HepG2 (cell line): ENCODE measurements at regions not wholly inside any gene's neighbourhood (a gene's known extent, or its start where the extent isn't known, plus 50 kb on each side); places are given as distances from the start of the nearest gene placed in this dataset.

ENCODE experiments used
- ATAC-seq: fragments of 200-7000 bp; cut with Tn5 transposase; 3 replicates; pipeline ENCODE4 v1.9.1; 2020; ENCODE audit warnings: mild to moderate bottlenecking, moderate library complexity
- BruUV-seq: library from RNA; stranded (reverse); fragments of 400-500 nt; replicated peaks from 2 replicates; lab custom pipeline; 2021; lab: Mats Ljungman, UMichigan
- CTCF ChIA-PET: fragments of 300-600 bp; formaldehyde crosslinking; extraction: SDS; loops from one replicate; lab custom pipeline; 2021; ENCODE audit warnings: low total read pairs, inconsistent platforms, low intra/inter-chr PET ratio; lab: Yijun Ruan, JAX
- POLR2A ChIA-PET: fragments of 350-600 bp; sonication (Branson Sonifier 250); formaldehyde crosslinking; loops from one replicate; lab custom pipeline; 2020; ENCODE audit warnings: antibody characterized with exemption, inconsistent platforms; lab: Yijun Ruan, JAX
- DNase-seq: peaks from one replicate; pipeline ENCODE4 v3.0.0-alpha.2; 2015; ENCODE audit warnings: low spot score
- FAIRE-seq: peaks from 3 replicates; lab custom pipeline; 2011; peaks lifted over from hg19 to GRCh38; lab: Jason Lieb, UNC
- H2AFZ ChIP-seq: one replicate; pipeline ENCODE4 v1.6.1; 2011; ENCODE audit warnings: low read length, inconsistent platforms
- H3K27ac ChIP-seq: fragments of 300-600 bp; 3 replicates; pipeline ENCODE4 v1.8.0; 2011; ENCODE audit warnings: mixed run types, mild to moderate bottlenecking, mixed read lengths, low read length, inconsistent platforms; ENCODE audit not compliant: insufficient read depth; ENCODE audit errors: extremely low read length
- H3K27me3 ChIP-seq, 2 experiments: fragments of 200-600 bp in 1 of 2; 2 replicates in 1 of 2; 3 replicates in 1 of 2; pipeline versions ENCODE4 v1.6.0 to v1.8.0; 2011; ENCODE audit warnings: low read length in 2 of 2, mild to moderate bottlenecking in 2 of 2, moderate library complexity in 2 of 2, inconsistent platforms in 1 of 2; ENCODE audit not compliant: insufficient read depth in 2 of 2, control insufficient read depth in 1 of 2
- H3K36me3 ChIP-seq, 2 experiments: fragments of 200-600 bp in 1 of 2; replicated peaks in 1 of 2; 2 replicates in 1 of 2; 3 replicates in 1 of 2; pipeline versions ENCODE4 v1.5.1 to v1.8.0; 2011; ENCODE audit warnings: low read length in 2 of 2, inconsistent platforms in 1 of 2; ENCODE audit not compliant: insufficient read depth in 2 of 2, control insufficient read depth in 1 of 2
- H3K4me1 ChIP-seq: 2 replicates; pipeline ENCODE4 v1.5.1; 2012; ENCODE audit warnings: low read length, inconsistent platforms; ENCODE audit not compliant: insufficient read depth
- H3K4me2 ChIP-seq: 2 replicates; pipeline ENCODE4 v1.6.0; 2011; ENCODE audit warnings: low read depth, low read length, inconsistent platforms
- H3K4me3 ChIP-seq, 3 experiments: fragments of 200-600 bp in 1 of 3; sonication (generic), shearing (Covaris generic) in 1 of 3; replicated peaks in 1 of 3; 2 replicates each; pipeline ENCODE4 v1.5.1; 2011 to 2016; ENCODE audit warnings: low read length in 3 of 3, inconsistent platforms in 2 of 3, low read depth in 2 of 3, mild to moderate bottlenecking in 2 of 3, control low read depth in 1 of 3, mixed read lengths in 1 of 3; ENCODE audit not compliant: insufficient read depth in 1 of 3
- H3K79me2 ChIP-seq: one replicate; pipeline ENCODE4 v1.6.1; 2011; ENCODE audit warnings: low read length, inconsistent platforms; ENCODE audit not compliant: insufficient read depth
- H3K9ac ChIP-seq: 2 replicates; pipeline ENCODE4 v1.6.0; 2011; ENCODE audit warnings: mild to moderate bottlenecking, low read depth, low read length, inconsistent platforms; ENCODE audit not compliant: insufficient read depth
- H3K9me3 ChIP-seq: 2 replicates; pipeline ENCODE4 v1.5.1; 2012; ENCODE audit warnings: mild to moderate bottlenecking, low read length
- H4K20me1 ChIP-seq: 2 replicates; pipeline ENCODE4 v1.6.0; 2011; ENCODE audit warnings: inconsistent platforms, mild to moderate bottlenecking, low read length, moderate library complexity; ENCODE audit not compliant: insufficient read depth
- ATAD3A ChIP-seq: sonication (generic); formaldehyde crosslinking; IDR thresholded peaks from 2 replicates; pipeline ENCODE4 v1.4.0; 2020; ENCODE audit warnings: missing genetic modification reagents
- ATF7-NPFF ChIP-seq: sonication (generic); formaldehyde crosslinking; IDR thresholded peaks from 2 replicates; pipeline ENCODE4 v1.8.1; 2023; ENCODE audit warnings: mild to moderate bottlenecking, low read depth, missing genetic modification reagents, moderate library complexity
- ATRX ChIP-seq: sonication (generic); formaldehyde crosslinking; IDR thresholded peaks from 2 replicates; pipeline ENCODE4 v1.4.0; 2020; ENCODE audit warnings: missing genetic modification reagents, borderline replicate concordance
- ETV5 ChIP-seq: IDR thresholded peaks from 2 replicates; pipeline ENCODE4 v1.6.1; 2018; ENCODE audit warnings: missing biosample characterization, missing genetic modification reagents, inconsistent platforms, borderline replicate concordance
- PITX1 ChIP-seq: sonication (generic); formaldehyde crosslinking; IDR thresholded peaks from 2 replicates; pipeline ENCODE4 v1.5.1; 2020; ENCODE audit warnings: mild to moderate bottlenecking, missing genetic modification reagents
- POLR2G ChIP-seq: fragments of 200-400 bp; formaldehyde crosslinking; IDR thresholded peaks from 2 replicates; pipeline ENCODE4 v1.6.1; 2018; ENCODE audit warnings: mild to moderate bottlenecking, low read depth, low read length, moderate library complexity
- ZNF543 ChIP-seq: sonication (generic); formaldehyde crosslinking; IDR thresholded peaks from 2 replicates; pipeline ENCODE4 v1.4.0; 2020; ENCODE audit warnings: mild to moderate bottlenecking, missing genetic modification reagents
- ZNF589 ChIP-seq: sonication (generic); formaldehyde crosslinking; conservative IDR thresholded peaks from 2 replicates; pipeline ENCODE4 v1.8.0; 2022; ENCODE audit warnings: mild to moderate bottlenecking, moderate library complexity, missing genetic modification reagents
- ZNF768 ChIP-seq: sonication (generic); formaldehyde crosslinking; IDR thresholded peaks from 2 replicates; pipeline ENCODE4 v1.4.0; 2020; ENCODE audit warnings: missing genetic modification reagents
- WGBS: methylation state at CpG from one replicate; pipeline ENCODE4 v1.1.6; 2017; ENCODE audit warnings: low lambda C conversion rate; 5-methylcytosine and 5-hydroxymethylcytosine counted together
- in situ Hi-C: cut with HindIII; loops from 2 replicates; pipeline ENCODE4 v1.10.0; 2017; ENCODE audit warnings: low pct_unique_long_range_greater_than_20kb; ENCODE audit not compliant: extremely low pct_ligation_motif_present
- intact Hi-C: fragments of 100-400 bp; cut with micrococcal nuclease; formaldehyde crosslinking; loops from one replicate; pipeline ENCODE4 v1.10.0; 2022; ENCODE audit not compliant: unreplicated experiment
- TF ChIP-seq, protein P1 (sequence below): sonication (generic); formaldehyde crosslinking; IDR thresholded peaks from 2 replicates; pipeline ENCODE4 v1.5.1; 2020; ENCODE audit warnings: mild to moderate bottlenecking, missing genetic modification reagents
- TF ChIP-seq, protein P2 (sequence below): sonication (generic); formaldehyde crosslinking; IDR thresholded peaks from 2 replicates; pipeline ENCODE4 v1.4.0; 2020; ENCODE audit warnings: missing genetic modification reagents; ENCODE audit errors: not compliant biosample characterization
- TF ChIP-seq, protein P3 (sequence below): sonication (generic); formaldehyde crosslinking; IDR thresholded peaks from 2 replicates; pipeline ENCODE4 v1.4.0; 2020; ENCODE audit warnings: missing genetic modification reagents
- TF ChIP-seq, protein P4 (sequence below): sonication (generic); formaldehyde crosslinking; IDR thresholded peaks from 2 replicates; pipeline ENCODE4 v1.5.1; 2020; ENCODE audit warnings: missing genetic modification reagents, mild to moderate bottlenecking, borderline replicate concordance

DNA sequence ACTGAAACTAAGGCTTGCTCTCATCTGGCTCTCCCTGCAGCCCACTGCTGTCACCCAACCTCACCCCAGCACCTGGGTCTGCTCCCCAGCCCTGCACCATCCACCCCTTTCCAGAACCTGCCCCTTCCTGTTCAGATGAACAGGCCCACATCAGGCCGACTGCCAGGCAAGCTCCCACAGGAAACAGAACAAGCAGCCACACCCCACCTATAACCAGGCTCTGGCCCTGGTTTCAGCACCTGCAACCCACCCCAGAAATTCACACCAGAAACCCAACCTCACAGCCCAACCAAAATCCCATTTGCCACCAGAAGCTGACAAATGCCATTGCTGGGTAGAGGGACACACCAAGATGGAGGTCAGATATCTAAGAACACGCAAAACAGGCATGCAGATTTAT, 159.2 kb upstream of the ID2 start:
- no peak overlapping the region for H3K27ac ChIP-seq
- DNase-seq = no peak
- in situ Hi-C loops (no loop called here), intact Hi-C loops (no loop called here)
- ChIA-PET POLR2A (interaction anchor here (0.9 kb wide), 1 partner anchor 52 kb away, joined by 3 read pairs; no protein-coding TSS in a partner anchor), CTCF (no interaction called here)
- H3K9ac ChIP-seq = no peak overlapping the region
- H3K9me3 ChIP-seq = no peaks in the 10 kb centered on the region
- H3K36me3 ChIP-seq = no peaks in the 10 kb centered on the region
- 41% methylated on average over 2 of the region's 2 CpGs for WGBS
- no peaks in the 10 kb centered on the region for H3K79me2 ChIP-seq
- TF ChIP-seq ZNF543 (CRISPR knock-in tag) (no peak), ATRX (no peak), POLR2G (no peak), ATAD3A (CRISPR knock-in tag) (no peak), PITX1 (CRISPR knock-in tag) (no peak), ZNF768 (CRISPR knock-in tag) (no peak), ZNF589 (no peak), ETV5 (no peak), ATF7-NPFF (CRISPR knock-in tag) (no peak)
- TF ChIP-seq, protein P1, sequence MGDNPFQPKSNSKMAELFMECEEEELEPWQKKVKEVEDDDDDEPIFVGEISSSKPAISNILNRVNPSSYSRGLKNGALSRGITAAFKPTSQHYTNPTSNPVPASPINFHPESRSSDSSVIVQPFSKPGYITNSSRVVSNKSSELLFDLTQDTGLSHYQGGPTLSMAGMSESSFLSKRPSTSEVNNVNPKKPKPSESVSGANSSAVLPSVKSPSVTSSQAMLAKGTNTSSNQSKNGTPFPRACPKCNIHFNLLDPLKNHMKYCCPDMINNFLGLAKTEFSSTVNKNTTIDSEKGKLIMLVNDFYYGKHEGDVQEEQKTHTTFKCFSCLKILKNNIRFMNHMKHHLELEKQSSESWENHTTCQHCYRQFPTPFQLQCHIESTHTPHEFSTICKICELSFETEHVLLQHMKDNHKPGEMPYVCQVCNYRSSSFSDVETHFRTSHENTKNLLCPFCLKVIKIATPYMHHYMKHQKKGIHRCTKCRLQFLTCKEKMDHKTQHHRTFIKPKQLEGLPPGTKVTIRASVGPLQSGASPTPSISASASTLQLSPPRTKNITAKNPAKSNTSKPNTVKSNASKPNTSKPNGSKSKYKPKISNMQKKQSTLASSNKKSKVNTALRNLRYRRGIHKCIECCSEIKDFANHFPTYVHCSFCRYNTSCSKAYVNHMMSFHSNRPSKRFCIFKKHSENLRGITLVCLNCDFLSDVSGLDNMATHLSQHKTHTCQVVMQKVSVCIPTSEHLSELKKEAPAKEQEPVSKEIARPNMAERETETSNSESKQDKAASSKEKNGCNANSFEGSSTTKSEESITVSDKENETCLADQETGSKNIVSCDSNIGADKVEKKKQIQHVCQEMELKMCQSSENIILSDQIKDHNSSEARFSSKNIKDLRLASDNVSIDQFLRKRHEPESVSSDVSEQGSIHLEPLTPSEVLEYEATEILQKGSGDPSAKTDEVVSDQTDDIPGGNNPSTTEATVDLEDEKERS = no peak
- TF ChIP-seq, protein P2, sequence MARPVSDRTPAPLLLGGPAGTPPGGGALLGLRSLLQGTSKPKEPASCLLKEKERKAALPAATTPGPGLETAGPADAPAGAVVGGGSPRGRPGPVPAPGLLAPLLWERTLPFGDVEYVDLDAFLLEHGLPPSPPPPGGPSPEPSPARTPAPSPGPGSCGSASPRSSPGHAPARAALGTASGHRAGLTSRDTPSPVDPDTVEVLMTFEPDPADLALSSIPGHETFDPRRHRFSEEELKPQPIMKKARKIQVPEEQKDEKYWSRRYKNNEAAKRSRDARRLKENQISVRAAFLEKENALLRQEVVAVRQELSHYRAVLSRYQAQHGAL = no peak
- TF ChIP-seq, protein P3, sequence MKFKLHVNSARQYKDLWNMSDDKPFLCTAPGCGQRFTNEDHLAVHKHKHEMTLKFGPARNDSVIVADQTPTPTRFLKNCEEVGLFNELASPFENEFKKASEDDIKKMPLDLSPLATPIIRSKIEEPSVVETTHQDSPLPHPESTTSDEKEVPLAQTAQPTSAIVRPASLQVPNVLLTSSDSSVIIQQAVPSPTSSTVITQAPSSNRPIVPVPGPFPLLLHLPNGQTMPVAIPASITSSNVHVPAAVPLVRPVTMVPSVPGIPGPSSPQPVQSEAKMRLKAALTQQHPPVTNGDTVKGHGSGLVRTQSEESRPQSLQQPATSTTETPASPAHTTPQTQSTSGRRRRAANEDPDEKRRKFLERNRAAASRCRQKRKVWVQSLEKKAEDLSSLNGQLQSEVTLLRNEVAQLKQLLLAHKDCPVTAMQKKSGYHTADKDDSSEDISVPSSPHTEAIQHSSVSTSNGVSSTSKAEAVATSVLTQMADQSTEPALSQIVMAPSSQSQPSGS (CRISPR knock-in tag) = no peak
- TF ChIP-seq, protein P4, sequence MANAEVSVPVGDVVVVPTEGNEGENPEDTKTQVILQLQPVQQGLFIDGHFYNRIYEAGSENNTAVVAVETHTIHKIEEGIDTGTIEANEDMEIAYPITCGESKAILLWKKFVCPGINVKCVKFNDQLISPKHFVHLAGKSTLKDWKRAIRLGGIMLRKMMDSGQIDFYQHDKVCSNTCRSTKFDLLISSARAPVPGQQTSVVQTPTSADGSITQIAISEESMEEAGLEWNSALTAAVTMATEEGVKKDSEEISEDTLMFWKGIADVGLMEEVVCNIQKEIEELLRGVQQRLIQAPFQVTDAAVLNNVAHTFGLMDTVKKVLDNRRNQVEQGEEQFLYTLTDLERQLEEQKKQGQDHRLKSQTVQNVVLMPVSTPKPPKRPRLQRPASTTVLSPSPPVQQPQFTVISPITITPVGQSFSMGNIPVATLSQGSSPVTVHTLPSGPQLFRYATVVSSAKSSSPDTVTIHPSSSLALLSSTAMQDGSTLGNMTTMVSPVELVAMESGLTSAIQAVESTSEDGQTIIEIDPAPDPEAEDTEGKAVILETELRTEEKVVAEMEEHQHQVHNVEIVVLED = no peak
- no peak overlapping the region for H2AFZ ChIP-seq
- no TSS peak for BruUV-seq
- H3K27me3 ChIP-seq = peaks cover 7 to 54% of the 10 kb centered on the region in 2 experiments; a peak in 4 of 5 replicates
- no peak for FAIRE-seq
- H4K20me1 ChIP-seq = no peaks in the 10 kb centered on the region
- no peak overlapping the region for H3K4me3 ChIP-seq
- H3K4me1 ChIP-seq = peaks cover 37% of the 10 kb centered on the region
- H3K4me2 ChIP-seq = no peak overlapping the region
- ATAC-seq = no peak
